ENCODE measurements at regions not wholly inside any gene's neighbourhood (a gene's known extent, or its start where the extent isn't known, plus 50 kb on each side); places are given as distances from the start of the nearest gene placed in this dataset.

DNA sequence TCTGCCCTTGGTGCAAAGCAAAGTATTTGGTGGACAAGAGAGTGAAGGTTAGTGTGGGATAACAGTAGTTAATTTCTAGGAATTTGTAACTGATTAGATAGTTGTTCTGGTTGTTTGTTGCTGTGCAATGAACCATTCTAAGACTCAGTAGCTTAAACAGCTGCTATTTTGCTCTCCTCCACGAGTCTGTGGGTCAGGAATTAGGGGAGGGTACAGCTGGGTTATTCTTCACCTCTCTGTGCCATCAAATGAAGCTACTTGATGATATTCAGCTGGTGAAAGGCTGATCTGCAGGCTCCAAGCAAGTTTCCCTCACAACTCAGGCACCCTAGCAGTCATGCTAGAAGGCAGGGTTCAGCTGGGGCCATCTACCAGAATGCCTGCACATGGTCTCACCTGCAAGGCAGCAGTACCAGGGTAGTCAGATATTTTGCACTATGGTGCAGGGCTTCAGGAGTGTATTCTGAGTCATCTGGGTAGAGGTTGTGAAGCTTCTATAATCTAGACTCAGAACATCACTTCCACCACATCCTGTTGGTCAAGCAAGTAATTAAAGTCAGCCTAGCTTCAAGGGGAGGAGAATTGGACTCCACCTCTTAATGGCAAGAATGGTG lies 159.5 kb upstream of the SLC28A3 start:
- TF ChIP-seq EZH2 (conservative IDR thresholded peaks at IDR 0.05; ENCODE audit: low read depth, low read length) (no peak), NAIF1 (CRISPR knock-in tag; IDR thresholded peaks at IDR 0.05; ENCODE audit: borderline replicate concordance) (no peak), EP300 (IDR thresholded peaks at IDR 0.05; ENCODE audit: low read depth in 2 of 2, low read length in 2 of 2) (no peak), EP300 (CRISPR knock-in tag; IDR thresholded peaks at IDR 0.05; ENCODE audit: borderline replicate concordance) (no peak)

Data from HepG2 (cell line).